ENCODE measurements at regions not wholly inside any gene's neighbourhood (a gene's known extent, or its start where the extent isn't known, plus 50 kb on each side); places are given as distances from the start of the nearest gene placed in this dataset.

- ATAC-seq (no peak), DNase-seq (no peak)
- no peaks in the 10 kb centered on the region for H3K27me3 Mint-ChIP-seq
- H3K36me3 Mint-ChIP-seq (ENCODE audit: low read depth) = no peaks in the 10 kb centered on the region
- H3K9me3 ChIP-seq (ENCODE audit: control insufficient read depth, low read length, poor library complexity, severe bottlenecking) = no peaks in the 10 kb centered on the region
- no peak overlapping the region for H3K4me3 Mint-ChIP-seq
- H3K27ac Mint-ChIP-seq = no peak overlapping the region
- H3K4me1 Mint-ChIP-seq = peaks cover 8% of the 10 kb centered on the region
Measured at GRCh38 chr16:47774661-47775060, 313.5 kb downstream of the PHKB start.

- no peak overlapping the region for H3K27ac Mint-ChIP-seq
- ATAC-seq = no peak
Measured at GRCh38 chr16:47753659-47754058, 292.5 kb downstream of the PHKB start.

More at GRCh38 chr16:47753659-47754058, 292.5 kb downstream of the PHKB start:
- Mint-ChIP-seq H3K36me3 (ENCODE audit: low read depth) (no peaks in the 10 kb centered on the region), H3K27me3 (peaks cover 13% of the 10 kb centered on the region), H3K4me3 (no peak overlapping the region), H3K4me1 (no peaks in the 10 kb centered on the region)
- H3K9me3 ChIP-seq (ENCODE audit: control insufficient read depth, low read length, poor library complexity, severe bottlenecking) = no peaks in the 10 kb centered on the region
- no peak for DNase-seq
